HCT116 (cell line): ENCODE measurements at regions not wholly inside any gene's neighbourhood (a gene's known extent, or its start where the extent isn't known, plus 50 kb on each side); places are given as distances from the start of the nearest gene placed in this dataset.

Experiments
- ATAC-seq: fragments of 200-7000 bp; cut with Tn5 transposase; 2 replicates; pipeline ENCODE4 v1.9.1; 2020; ENCODE audit warnings: mild to moderate bottlenecking, moderate library complexity
- BruUV-seq: library from RNA; stranded (reverse); fragments of 400-500 nt; replicated peaks from 2 replicates; lab custom pipeline; 2021; lab: Mats Ljungman, UMichigan
- CTCF ChIA-PET: fragments of 300-600 bp; sonication (Branson Sonifier 250); formaldehyde crosslinking; loops from one replicate; lab custom pipeline; 2021; ENCODE audit warnings: antibody characterized with exemption; lab: Charles Lee
- POLR2A ChIA-PET: fragments of 300-600, 350-600 bp; sonication (Branson Sonifier 250); formaldehyde crosslinking; loops from one replicate; lab custom pipeline; 2021; ENCODE audit warnings: antibody characterized with exemption; lab: Charles Lee
- RAD21 ChIA-PET, 2 experiments: fragments of 300-600 bp; sonication (Branson Sonifier 250); formaldehyde crosslinking; loops; one replicate each; lab custom pipeline; 2023; ENCODE audit warnings: low total read pairs in 2 of 2; ENCODE audit not compliant: uncharacterized antibody in 2 of 2, unreplicated experiment in 2 of 2, low non-redundant PET in 1 of 2; lab: Charles Lee
- DNase-seq: peaks from one replicate; pipeline ENCODE4 v3.0.0-alpha.2; 2010; ENCODE audit warnings: low read depth, low spot score
- H2AFZ ChIP-seq: fragments of 200-600 bp; shearing (Covaris generic), sonication (generic); 2 replicates; pipeline ENCODE4 v1.6.1; 2017; ENCODE audit warnings: low read depth, mixed run types, mixed read lengths, antibody characterized with exemption, low read length; ENCODE audit not compliant: poor library complexity, severe bottlenecking
- H3K27ac ChIP-seq: 2 replicates; pipeline ENCODE4 v1.5.1; 2012; ENCODE audit warnings: low read depth, low read length
- H3K27me3 ChIP-seq: fragments of 200-600 bp; sonication (generic); 2 replicates; pipeline ENCODE4 v1.6.1; 2016; ENCODE audit warnings: mixed run types, low read length, mixed read lengths; ENCODE audit not compliant: insufficient read depth
- H3K36me3 ChIP-seq, 2 experiments: fragments of 200-500 bp in 1 of 2; fragments of 200-600 bp in 1 of 2; sonication (Bioruptor generic) in 1 of 2; sonication (generic) in 1 of 2; 2 replicates each; pipeline versions ENCODE4 v1.5.1 to v1.6.1; 2014 to 2016; ENCODE audit warnings: low read length in 2 of 2, inconsistent platforms in 1 of 2, mixed read lengths in 1 of 2, mixed run types in 1 of 2; ENCODE audit not compliant: insufficient read depth in 2 of 2, control insufficient read depth in 1 of 2
- H3K4me1 ChIP-seq, 2 experiments: fragments of 200-600 bp in 1 of 2; sonication (generic) in 1 of 2; 2 replicates each; pipeline versions ENCODE4 v1.5.1 to v1.6.1; 2012 to 2017; ENCODE audit warnings: low read length in 2 of 2, inconsistent platforms in 1 of 2, mild to moderate bottlenecking in 1 of 2, mixed read lengths in 1 of 2, mixed run types in 1 of 2, moderate library complexity in 1 of 2; ENCODE audit not compliant: insufficient read depth in 2 of 2, control insufficient read depth in 1 of 2
- H3K4me2 ChIP-seq: fragments of 200-600 bp; sonication (generic); 2 replicates; pipeline ENCODE4 v1.6.1; 2017; ENCODE audit warnings: mixed run types, low read length, mixed read lengths
- H3K4me3 ChIP-seq, 2 experiments: fragments of 200-600 bp in 1 of 2; sonication (generic) in 1 of 2; replicated peaks in 1 of 2; 2 replicates each; pipeline ENCODE4 v1.5.1; 2011 to 2016; ENCODE audit warnings: low read length in 2 of 2, control low read depth in 1 of 2, low read depth in 1 of 2, mild to moderate bottlenecking in 1 of 2, mixed read lengths in 1 of 2, mixed run types in 1 of 2
- H3K79me2 ChIP-seq: fragments of 200-600 bp; sonication (generic); 2 replicates; pipeline ENCODE4 v1.6.1; 2017; ENCODE audit warnings: mild to moderate bottlenecking, mixed run types, low read length, moderate library complexity, mixed read lengths; ENCODE audit not compliant: insufficient read depth
- H3K9ac ChIP-seq: fragments of 200-600 bp; sonication (generic); 2 replicates; pipeline ENCODE4 v1.6.1; 2016; ENCODE audit warnings: low read length, mixed read lengths
- H3K9me2 ChIP-seq: fragments of 200-600 bp; sonication (generic), shearing (Covaris generic); 2 replicates; pipeline ENCODE4 v1.6.1; 2017; ENCODE audit warnings: mixed run types, mild to moderate bottlenecking, moderate library complexity; ENCODE audit not compliant: insufficient read depth
- H3K9me3 ChIP-seq, 2 experiments: fragments of 200-500 bp in 1 of 2; fragments of 200-600 bp in 1 of 2; sonication (Bioruptor generic) in 1 of 2; sonication (generic) in 1 of 2; 2 replicates each; pipeline ENCODE4 v1.6.1; 2014 to 2017; ENCODE audit warnings: low read length in 2 of 2, mixed read lengths in 2 of 2, inconsistent platforms in 1 of 2, low read depth in 1 of 2, mild to moderate bottlenecking in 1 of 2, mixed run types in 1 of 2, moderate library complexity in 1 of 2; ENCODE audit not compliant: control insufficient read depth in 1 of 2, insufficient read depth in 1 of 2
- H4K20me1 ChIP-seq: fragments of 200-600 bp; sonication (generic), shearing (Covaris generic); 2 replicates; pipeline ENCODE4 v1.6.1; 2017; ENCODE audit warnings: mixed run types, mild to moderate bottlenecking, moderate library complexity; ENCODE audit not compliant: insufficient read depth
- CTCF ChIP-seq, 3 experiments: fragments of 200-600 bp in 1 of 3; sonication (generic) in 1 of 3; IDR thresholded peaks in 2 of 3; conservative IDR thresholded peaks in 1 of 3; 2 replicates each; pipeline ENCODE4 v1.5.1; 2012 to 2017; ENCODE audit warnings: low read depth in 2 of 3, low read length in 2 of 3, antibody characterized with exemption in 1 of 3, borderline replicate concordance in 1 of 3, control low read depth in 1 of 3, mild to moderate bottlenecking in 1 of 3, mixed read lengths in 1 of 3, mixed run types in 1 of 3, moderate library complexity in 1 of 3; ENCODE audit not compliant: insufficient read depth in 1 of 3
- POLR2A ChIP-seq: IDR thresholded peaks from 2 replicates; pipeline ENCODE4 v1.7.0; 2011; ENCODE audit warnings: borderline replicate concordance; ENCODE audit not compliant: insufficient read depth, insufficient read length; ENCODE audit errors: extremely low read depth
- POLR2AphosphoS5 ChIP-seq: IDR thresholded peaks from 2 replicates; pipeline ENCODE4 v1.6.1; 2011; ENCODE audit warnings: mild to moderate bottlenecking, low read depth, low read length, moderate library complexity
- RAD21 ChIP-seq: IDR thresholded peaks from 2 replicates; pipeline ENCODE4 v1.6.1; 2012; ENCODE audit warnings: low read depth, mild to moderate bottlenecking
- SP1 ChIP-seq: IDR thresholded peaks from 2 replicates; pipeline ENCODE4 v1.6.1; 2012; ENCODE audit warnings: low read depth
- SRF ChIP-seq: IDR thresholded peaks from 2 replicates; pipeline ENCODE4 v1.6.1; 2012; ENCODE audit warnings: low read depth
- intact Hi-C: fragments of 100-400 bp; cut with micrococcal nuclease; formaldehyde crosslinking; loops from 2 replicates; pipeline ENCODE4 v1.10.0; 2022

DNA sequence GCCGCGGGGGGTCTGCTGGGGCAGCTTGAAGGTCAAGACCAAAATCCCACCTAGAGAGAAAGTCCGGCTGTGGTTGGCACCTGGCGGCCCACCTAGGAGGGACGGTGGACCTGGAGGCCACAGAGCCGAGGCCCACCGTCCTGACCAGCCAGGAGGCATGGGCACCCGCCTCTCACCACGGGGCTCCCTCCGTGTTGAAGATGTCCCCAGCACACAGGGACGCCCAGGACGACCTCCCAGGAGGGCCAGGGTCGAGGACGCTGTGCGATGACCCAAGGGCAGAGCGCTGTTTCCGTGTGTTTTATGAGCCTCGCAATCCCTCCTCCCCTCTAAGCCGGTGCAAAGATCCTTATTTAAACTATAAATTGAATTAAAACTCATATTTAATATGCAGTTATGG is 131.2 kb downstream of the C16orf95 start (continued):
- TF ChIP-seq CTCF (IDR thresholded peaks at IDR 0.05 in 2 of 3, conservative IDR thresholded peaks at IDR 0.05 in 1 of 3; ENCODE audit: borderline replicate concordance in 1 of 3, insufficient read depth in 1 of 3, low read depth in 2 of 3, low read length in 2 of 3), result no peak
- no peak for TF ChIP-seq SP1
- TF ChIP-seq POLR2AphosphoS5, result no peak
- no peak for TF ChIP-seq RAD21
- no peak for TF ChIP-seq POLR2A

DNA sequence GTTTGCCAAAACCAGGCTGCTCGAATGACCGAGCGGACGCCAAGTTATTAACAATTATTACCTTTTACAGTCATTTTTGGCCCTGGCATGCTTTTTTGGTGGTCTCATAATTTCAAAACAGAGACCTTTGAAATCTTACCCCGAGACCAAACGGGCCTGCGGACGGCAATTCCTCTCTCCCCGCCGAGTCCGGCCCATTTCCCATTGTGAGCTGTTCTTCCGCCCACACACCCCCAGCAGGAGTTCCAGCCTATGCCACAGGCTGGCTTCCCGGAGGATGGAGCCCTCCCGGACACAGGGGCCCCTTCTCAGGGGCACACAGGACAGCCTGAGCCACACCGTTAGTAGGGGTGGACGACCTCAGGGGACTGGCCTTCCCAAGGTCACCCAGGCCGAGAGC is 130.7 kb downstream of the C16orf95 start:
- Histone ChIP-seq H3K27me3 (no peaks in the 10 kb centered on the region), H3K36me3 (no peaks in the 10 kb centered on the region), H3K4me3 (no peak overlapping the region), H3K27ac (no peak overlapping the region), H3K9me3 (peaks cover 0 to 15% of the 10 kb centered on the region in 2 experiments; a peak in 1 of 4 replicates), H2AFZ (no peak overlapping the region), H3K4me1 (no peaks in the 10 kb centered on the region), H3K79me2 (no peaks in the 10 kb centered on the region), H3K9me2 (no peaks in the 10 kb centered on the region), H4K20me1 (no peaks in the 10 kb centered on the region), H3K4me2 (no peak overlapping the region), H3K9ac (no peak overlapping the region)
- DNase-seq (no peak), ATAC-seq (no peak)
- POLR2A ChIA-PET, result no interaction called here
- no peak for TF ChIP-seq SRF
- RAD21 ChIA-PET, result no interaction called here
- intact Hi-C loops, result no loop called here
- CTCF ChIA-PET, result interaction anchor here (1.3 kb wide), 1 partner anchor 17 kb away, joined by 3 read pairs; no protein-coding TSS in a partner anchor
- no TSS peak for BruUV-seq
